ENCODE measurements at regions not wholly inside any gene's neighbourhood (a gene's known extent, or its start where the extent isn't known, plus 50 kb on each side); places are given as distances from the start of the nearest gene placed in this dataset.
A peak's percentile ranks its signal among the peaks of the same experiment; 100 is the strongest.

DNA sequence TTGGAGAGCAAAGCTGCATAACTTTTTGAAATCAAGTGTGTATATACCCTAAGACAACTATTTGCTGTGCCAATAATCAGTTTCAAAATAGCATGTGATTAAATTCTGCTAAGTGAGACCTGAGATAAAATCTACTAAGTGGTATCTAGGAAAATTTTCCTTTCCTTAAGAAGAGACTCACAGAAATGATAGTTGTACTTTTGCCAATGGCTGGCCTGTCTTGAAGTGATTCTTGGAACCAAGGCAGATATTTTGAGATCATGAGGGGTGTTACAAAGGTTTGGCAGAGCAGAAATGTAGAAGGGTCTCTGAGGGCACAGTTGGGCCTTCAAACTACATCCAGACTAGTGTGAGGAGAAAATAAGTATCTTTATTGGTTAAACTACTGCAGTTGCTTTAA lies 902.6 kb upstream of the TENM4 start:
- Mint-ChIP-seq H3K9me3 (ENCODE audit: low read depth) (no peaks in the 10 kb centered on the region), H3K4me1 (ENCODE audit: low read depth) (peaks cover 12% of the 10 kb centered on the region), H3K36me3 (ENCODE audit: insufficient read depth) (no peaks in the 10 kb centered on the region), H3K4me3 (ENCODE audit: low read depth) (no peak overlapping the region), H3K27me3 (no peaks in the 10 kb centered on the region), H3K27ac (peak overlapping the region; percentile 38)
- DNase-seq (ENCODE audit: low spot score, unreplicated experiment), result no peak
- TF ChIP-seq, protein P1, sequence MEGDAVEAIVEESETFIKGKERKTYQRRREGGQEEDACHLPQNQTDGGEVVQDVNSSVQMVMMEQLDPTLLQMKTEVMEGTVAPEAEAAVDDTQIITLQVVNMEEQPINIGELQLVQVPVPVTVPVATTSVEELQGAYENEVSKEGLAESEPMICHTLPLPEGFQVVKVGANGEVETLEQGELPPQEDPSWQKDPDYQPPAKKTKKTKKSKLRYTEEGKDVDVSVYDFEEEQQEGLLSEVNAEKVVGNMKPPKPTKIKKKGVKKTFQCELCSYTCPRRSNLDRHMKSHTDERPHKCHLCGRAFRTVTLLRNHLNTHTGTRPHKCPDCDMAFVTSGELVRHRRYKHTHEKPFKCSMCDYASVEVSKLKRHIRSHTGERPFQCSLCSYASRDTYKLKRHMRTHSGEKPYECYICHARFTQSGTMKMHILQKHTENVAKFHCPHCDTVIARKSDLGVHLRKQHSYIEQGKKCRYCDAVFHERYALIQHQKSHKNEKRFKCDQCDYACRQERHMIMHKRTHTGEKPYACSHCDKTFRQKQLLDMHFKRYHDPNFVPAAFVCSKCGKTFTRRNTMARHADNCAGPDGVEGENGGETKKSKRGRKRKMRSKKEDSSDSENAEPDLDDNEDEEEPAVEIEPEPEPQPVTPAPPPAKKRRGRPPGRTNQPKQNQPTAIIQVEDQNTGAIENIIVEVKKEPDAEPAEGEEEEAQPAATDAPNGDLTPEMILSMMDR (IDR thresholded peaks at IDR 0.05; ENCODE audit: unreplicated experiment), result no peak

DNA sequence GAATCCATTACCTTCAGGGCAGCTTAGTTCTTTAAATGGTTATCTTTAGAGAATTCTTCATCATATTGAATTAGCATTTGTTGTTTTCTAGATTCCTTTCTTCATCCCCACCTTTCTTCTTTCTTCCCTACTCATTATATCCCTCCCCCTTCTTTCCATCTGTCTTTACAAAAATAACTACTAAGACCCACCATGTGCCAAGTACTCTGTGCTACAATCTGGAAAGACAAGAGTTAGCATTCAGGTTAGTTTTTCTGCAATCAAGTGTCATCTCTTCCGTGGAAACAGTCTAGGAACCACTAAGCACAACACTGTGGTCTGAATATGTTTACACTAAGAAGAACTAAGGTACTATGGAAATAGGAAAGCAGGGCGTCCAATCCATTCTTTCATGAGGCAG lies 897.4 kb upstream of the TENM4 start:
- Mint-ChIP-seq H3K27me3 (no peaks in the 10 kb centered on the region), H3K36me3 (ENCODE audit: insufficient read depth) (no peaks in the 10 kb centered on the region), H3K9me3 (ENCODE audit: low read depth) (no peaks in the 10 kb centered on the region), H3K27ac (no peak overlapping the region), H3K4me1 (ENCODE audit: low read depth) (no peaks in the 10 kb centered on the region), H3K4me3 (ENCODE audit: low read depth) (no peak overlapping the region)
- DNase-seq (ENCODE audit: low spot score, unreplicated experiment), result no peak
- TF ChIP-seq, protein P1 (IDR thresholded peaks at IDR 0.05; ENCODE audit: unreplicated experiment), result no peak

DNA sequence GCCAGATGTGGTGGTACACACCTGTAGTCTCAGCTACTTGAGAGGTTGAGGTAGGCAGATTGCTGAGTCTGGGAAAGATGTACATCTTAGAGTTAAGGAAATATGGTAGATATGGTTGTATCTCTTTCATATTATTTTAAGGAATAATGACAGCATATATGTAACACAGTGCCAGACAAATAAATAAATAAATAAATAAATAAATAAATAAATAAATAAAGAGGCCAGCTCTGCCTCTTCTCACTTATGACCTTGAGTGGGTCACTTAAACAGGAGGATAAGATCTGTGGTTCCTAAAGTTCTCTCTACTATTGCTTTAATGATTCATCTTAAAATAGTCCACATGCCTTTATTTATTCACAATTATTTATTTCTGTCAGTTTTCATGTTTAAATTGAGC lies 890.9 kb upstream of the TENM4 start:
- no peaks in the 10 kb centered on the region for H3K36me3 Mint-ChIP-seq (ENCODE audit: insufficient read depth)
- H3K27me3 Mint-ChIP-seq, result peaks cover 7% of the 10 kb centered on the region
- DNase-seq (ENCODE audit: low spot score, unreplicated experiment), result no peak
- H3K4me1 Mint-ChIP-seq (ENCODE audit: low read depth), result no peaks in the 10 kb centered on the region
- no peaks in the 10 kb centered on the region for H3K9me3 Mint-ChIP-seq (ENCODE audit: low read depth)
- TF ChIP-seq, protein P1 (IDR thresholded peaks at IDR 0.05; ENCODE audit: unreplicated experiment), result no peak
- H3K27ac Mint-ChIP-seq, result no peak overlapping the region
- no peak overlapping the region for H3K4me3 Mint-ChIP-seq (ENCODE audit: low read depth)

DNA sequence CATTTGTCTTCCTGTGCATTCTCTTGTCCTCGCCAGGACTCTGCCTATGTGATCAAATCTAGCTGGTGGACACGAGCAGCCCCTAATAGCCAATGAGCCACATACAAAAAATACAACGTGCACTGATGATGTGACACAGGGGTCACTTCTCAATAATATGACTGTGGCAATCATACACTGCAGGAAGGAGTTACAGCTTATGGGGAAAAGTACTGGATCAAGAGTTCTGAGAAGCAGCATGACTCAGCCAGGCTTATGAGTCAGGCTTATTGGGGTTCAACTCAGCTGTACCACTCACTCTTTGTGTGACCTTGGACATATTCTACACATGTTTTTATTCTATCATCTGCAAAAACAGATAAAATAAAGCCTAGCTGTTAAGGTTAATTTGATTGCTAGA lies 889.4 kb upstream of the TENM4 start:
- Mint-ChIP-seq H3K9me3 (ENCODE audit: low read depth) (no peaks in the 10 kb centered on the region), H3K4me3 (ENCODE audit: low read depth) (no peak overlapping the region), H3K36me3 (ENCODE audit: insufficient read depth) (no peaks in the 10 kb centered on the region), H3K27ac (no peak overlapping the region), H3K4me1 (ENCODE audit: low read depth) (no peaks in the 10 kb centered on the region), H3K27me3 (peaks cover 7% of the 10 kb centered on the region)
- no peak for DNase-seq (ENCODE audit: low spot score, unreplicated experiment)
- TF ChIP-seq, protein P1 (IDR thresholded peaks at IDR 0.05; ENCODE audit: unreplicated experiment), result no peak

DNA sequence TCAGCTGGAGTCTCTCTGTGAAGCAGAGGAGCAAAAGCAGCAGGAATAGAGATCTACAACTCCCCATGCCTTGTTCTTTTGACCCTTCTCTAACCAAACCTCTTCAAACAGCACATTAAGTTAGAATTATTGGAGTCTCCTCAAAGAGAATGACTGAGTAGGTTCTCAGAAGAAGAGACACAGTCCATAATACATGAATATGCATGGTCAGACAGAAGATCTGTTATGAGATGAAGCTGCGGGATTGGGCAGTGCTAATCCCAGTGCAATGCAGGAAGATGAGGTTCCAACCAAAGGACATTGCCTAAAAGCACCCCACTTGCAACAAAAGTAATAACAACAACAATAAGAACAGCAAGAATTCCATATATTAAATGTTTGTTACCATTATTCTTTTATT lies 887.9 kb upstream of the TENM4 start:
- H3K36me3 Mint-ChIP-seq (ENCODE audit: insufficient read depth), result no peaks in the 10 kb centered on the region
- H3K9me3 Mint-ChIP-seq (ENCODE audit: low read depth), result no peaks in the 10 kb centered on the region
- H3K4me1 Mint-ChIP-seq (ENCODE audit: low read depth), result no peaks in the 10 kb centered on the region
- TF ChIP-seq, protein P1 (IDR thresholded peaks at IDR 0.05; ENCODE audit: unreplicated experiment), result no peak
- DNase-seq (ENCODE audit: low spot score, unreplicated experiment), result no peak
- H3K27ac Mint-ChIP-seq, result no peak overlapping the region
- H3K27me3 Mint-ChIP-seq, result peaks cover 7% of the 10 kb centered on the region
- no peak overlapping the region for H3K4me3 Mint-ChIP-seq (ENCODE audit: low read depth)

Data from progenitor cell of endocrine pancreas (in vitro differentiated cells).